HEK293 (cell line): ENCODE measurements at regions not wholly inside any gene's neighbourhood (a gene's known extent, or its start where the extent isn't known, plus 50 kb on each side); places are given as distances from the start of the nearest gene placed in this dataset.

ENCODE experiments used
- CTCF ChIA-PET: fragments of 350-600 bp; formaldehyde crosslinking; extraction: SDS; loops from one replicate; lab custom pipeline; 2021; ENCODE audit warnings: antibody characterized with exemption; lab: Yijun Ruan, JAX
- POLR2A ChIA-PET: fragments of 300-600 bp; formaldehyde crosslinking; extraction: SDS; loops from one replicate; lab custom pipeline; 2020; ENCODE audit warnings: antibody characterized with exemption, inconsistent platforms; lab: Yijun Ruan, JAX
- H3K27ac ChIP-seq: fragments of 200-500 bp; sonication (Bioruptor generic); 2 replicates; pipeline ENCODE4 v1.5.1; 2014; ENCODE audit warnings: low read depth, low read length, control low read depth, inconsistent platforms; ENCODE audit errors: extremely low read depth
- H3K36me3 ChIP-seq, 2 experiments: fragments of 200-500 bp in 1 of 2; sonication (Bioruptor generic) in 1 of 2; 1 replicate in 1 of 2; 2 replicates in 1 of 2; pipeline ENCODE4 v1.5.1; 2014 to 2017; ENCODE audit warnings: inconsistent platforms in 2 of 2, low read length in 2 of 2; ENCODE audit not compliant: control insufficient read depth in 2 of 2, insufficient read depth in 1 of 2
- H3K4me1 ChIP-seq: fragments of 200-500 bp; sonication (Bioruptor generic); 2 replicates; pipeline ENCODE4 v1.5.1; 2014; ENCODE audit warnings: mild to moderate bottlenecking, low read length, inconsistent platforms; ENCODE audit not compliant: control insufficient read depth, insufficient read depth
- H3K4me3 ChIP-seq: 2 replicates; pipeline ENCODE4 v1.5.1; 2011; ENCODE audit warnings: low read depth, mild to moderate bottlenecking, control low read depth, low read length, moderate library complexity
- H3K9me3 ChIP-seq: fragments of 200-500 bp; sonication (Bioruptor generic); 2 replicates; pipeline ENCODE4 v1.5.1; 2014; ENCODE audit warnings: low read depth, low read length, inconsistent platforms; ENCODE audit not compliant: control insufficient read depth, insufficient read depth
- HOXA7 ChIP-seq: sonication (generic); formaldehyde crosslinking; IDR thresholded peaks from 2 replicates; pipeline ENCODE4 v1.8.1; 2022; ENCODE audit warnings: missing genetic modification reagents, borderline replicate concordance
- KLF7 ChIP-seq: fragments of 450-650 bp; formaldehyde crosslinking; IDR thresholded peaks from 2 replicates; pipeline ENCODE4 v1.5.1; 2016; ENCODE audit warnings: missing biosample characterization, missing genetic modification characterization, borderline replicate concordance
- MZF1 ChIP-seq: fragments of 450-650 bp; formaldehyde crosslinking; IDR thresholded peaks from 2 replicates; pipeline ENCODE4 v1.5.1; 2017; ENCODE audit warnings: missing biosample characterization, missing genetic modification characterization, borderline replicate concordance
- YY2 ChIP-seq: fragments of 450-650 bp; formaldehyde crosslinking; IDR thresholded peaks from 2 replicates; pipeline ENCODE4 v1.5.1; 2016; ENCODE audit warnings: missing biosample characterization, missing genetic modification characterization
- ZBTB10 ChIP-seq: fragments of 450-650 bp; formaldehyde crosslinking; IDR thresholded peaks from 2 replicates; pipeline ENCODE4 v1.5.1; 2016; ENCODE audit warnings: missing biosample characterization, missing genetic modification characterization
- ZBTB7A ChIP-seq: fragments of 450-650 bp; formaldehyde crosslinking; IDR thresholded peaks from 2 replicates; pipeline ENCODE4 v1.5.1; 2016; ENCODE audit warnings: low read depth, missing biosample characterization, missing genetic modification characterization
- ZIC2 ChIP-seq: fragments of 450-650 bp; formaldehyde crosslinking; IDR thresholded peaks from 2 replicates; pipeline ENCODE4 v1.5.1; 2016; ENCODE audit warnings: missing biosample characterization, missing genetic modification characterization
- ZNF133 ChIP-seq: fragments of 450-650 bp; formaldehyde crosslinking; IDR thresholded peaks from 2 replicates; pipeline ENCODE4 v1.5.1; 2016; ENCODE audit warnings: missing biosample characterization, missing genetic modification characterization
- ZNF175 ChIP-seq: fragments of 450-650 bp; formaldehyde crosslinking; IDR thresholded peaks from 2 replicates; pipeline ENCODE4 v1.5.1; 2016; ENCODE audit warnings: missing biosample characterization, missing genetic modification characterization
- ZNF398 ChIP-seq: fragments of 450-650 bp; formaldehyde crosslinking; IDR thresholded peaks from 2 replicates; pipeline ENCODE4 v1.5.1; 2017; ENCODE audit warnings: missing biosample characterization, missing genetic modification characterization
- ZNF423 ChIP-seq: fragments of 450-650 bp; formaldehyde crosslinking; IDR thresholded peaks from 2 replicates; pipeline ENCODE4 v1.5.1; 2016; ENCODE audit warnings: missing biosample characterization, missing genetic modification characterization
- ZNF529 ChIP-seq: fragments of 450-650 bp; formaldehyde crosslinking; IDR thresholded peaks from 2 replicates; pipeline ENCODE4 v1.5.1; 2017; ENCODE audit warnings: missing genetic modification characterization, missing biosample characterization; ENCODE audit not compliant: insufficient replicate concordance
- ZNF548 ChIP-seq: fragments of 450-650 bp; formaldehyde crosslinking; IDR thresholded peaks from 2 replicates; pipeline ENCODE4 v1.5.1; 2016; ENCODE audit warnings: missing biosample characterization, missing genetic modification characterization
- ZNF571 ChIP-seq: fragments of 450-650 bp; formaldehyde crosslinking; IDR thresholded peaks from 2 replicates; pipeline ENCODE4 v1.5.0; 2017; ENCODE audit warnings: missing biosample characterization, missing genetic modification characterization
- ZNF645 ChIP-seq: fragments of 450-650 bp; formaldehyde crosslinking; IDR thresholded peaks from 2 replicates; pipeline ENCODE4; 2016; ENCODE audit warnings: missing biosample characterization, missing genetic modification characterization
- ZNF664 ChIP-seq: fragments of 450-650 bp; formaldehyde crosslinking; IDR thresholded peaks from 2 replicates; pipeline ENCODE4 v1.5.1; 2016; ENCODE audit warnings: missing biosample characterization, missing genetic modification characterization
- ZNF76 ChIP-seq: fragments of 450-650 bp; formaldehyde crosslinking; IDR thresholded peaks from 2 replicates; pipeline ENCODE4; 2016; ENCODE audit warnings: low read depth, missing biosample characterization, missing genetic modification characterization, borderline replicate concordance
- ZNF792 ChIP-seq: fragments of 450-650 bp; formaldehyde crosslinking; IDR thresholded peaks from 2 replicates; pipeline ENCODE4 v1.5.1; 2016; ENCODE audit warnings: missing biosample characterization, missing genetic modification characterization
- ZNF843 ChIP-seq: fragments of 450-650 bp; formaldehyde crosslinking; IDR thresholded peaks from 2 replicates; pipeline ENCODE4 v1.5.1; 2016; ENCODE audit warnings: missing biosample characterization, missing genetic modification characterization
- TF ChIP-seq, protein P1 (sequence below): fragments of 450-650 bp; formaldehyde crosslinking; IDR thresholded peaks from 2 replicates; pipeline ENCODE4 v1.5.1; 2017; ENCODE audit warnings: missing biosample characterization, missing genetic modification characterization
- TF ChIP-seq, protein P2 (sequence below): fragments of 450-650 bp; formaldehyde crosslinking; IDR thresholded peaks from 2 replicates; pipeline ENCODE4 v1.5.1; 2016; ENCODE audit warnings: missing biosample characterization, missing genetic modification characterization, low read depth
- TF ChIP-seq, protein P3 (sequence below): fragments of 450-650 bp; formaldehyde crosslinking; IDR thresholded peaks from 2 replicates; pipeline ENCODE4 v1.5.1; 2016; ENCODE audit warnings: missing biosample characterization, missing genetic modification characterization

GRCh38 chr6:94088870-94089269 is 669.5 kb upstream of the EPHA7 start (continued):
- TF ChIP-seq ZNF76 (tag by site-specific recombination): no peak
- TF ChIP-seq, all 188 proteins: peak for 0

DNA sequence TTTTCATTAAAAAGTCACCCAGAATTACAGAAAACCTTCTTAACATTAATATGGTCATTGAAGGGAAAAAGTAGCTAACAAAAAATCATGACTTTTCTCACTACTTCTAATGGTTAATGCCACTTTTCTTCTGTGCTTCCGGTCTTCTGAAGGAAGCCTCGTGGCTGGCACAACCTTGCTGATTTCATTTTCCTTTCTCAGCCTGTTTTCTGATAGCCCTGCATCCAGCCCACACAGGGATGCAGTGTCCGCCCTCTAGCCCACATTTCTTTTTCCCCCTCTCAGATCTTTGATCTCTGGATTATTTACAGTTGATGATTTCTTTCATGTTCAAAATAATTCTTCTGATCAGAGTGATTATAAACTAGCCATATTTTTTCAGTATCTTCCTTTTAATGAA is 655.4 kb upstream of the EPHA7 start:
- ChIA-PET POLR2A (no interaction called here), CTCF (no interaction called here)
- Histone ChIP-seq H3K27ac (no peak overlapping the region), H3K36me3 (no peaks in the 10 kb centered on the region), H3K4me1 (no peaks in the 10 kb centered on the region)
- TF ChIP-seq ZNF571 (tag by site-specific recombination): no peak
- TF ChIP-seq ZNF133 (tag by site-specific recombination): no peak
- no peak for TF ChIP-seq ZNF398
- no peak for TF ChIP-seq ZNF664 (tag by site-specific recombination)
- TF ChIP-seq ZNF645: no peak
- TF ChIP-seq, protein P1, sequence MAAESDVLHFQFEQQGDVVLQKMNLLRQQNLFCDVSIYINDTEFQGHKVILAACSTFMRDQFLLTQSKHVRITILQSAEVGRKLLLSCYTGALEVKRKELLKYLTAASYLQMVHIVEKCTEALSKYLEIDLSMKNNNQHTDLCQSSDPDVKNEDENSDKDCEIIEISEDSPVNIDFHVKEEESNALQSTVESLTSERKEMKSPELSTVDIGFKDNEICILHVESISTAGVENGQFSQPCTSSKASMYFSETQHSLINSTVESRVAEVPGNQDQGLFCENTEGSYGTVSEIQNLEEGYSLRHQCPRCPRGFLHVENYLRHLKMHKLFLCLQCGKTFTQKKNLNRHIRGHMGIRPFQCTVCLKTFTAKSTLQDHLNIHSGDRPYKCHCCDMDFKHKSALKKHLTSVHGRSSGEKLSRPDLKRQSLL (tag by site-specific recombination): no peak
- no peak for TF ChIP-seq ZNF843 (tag by site-specific recombination)
- TF ChIP-seq, protein P2, sequence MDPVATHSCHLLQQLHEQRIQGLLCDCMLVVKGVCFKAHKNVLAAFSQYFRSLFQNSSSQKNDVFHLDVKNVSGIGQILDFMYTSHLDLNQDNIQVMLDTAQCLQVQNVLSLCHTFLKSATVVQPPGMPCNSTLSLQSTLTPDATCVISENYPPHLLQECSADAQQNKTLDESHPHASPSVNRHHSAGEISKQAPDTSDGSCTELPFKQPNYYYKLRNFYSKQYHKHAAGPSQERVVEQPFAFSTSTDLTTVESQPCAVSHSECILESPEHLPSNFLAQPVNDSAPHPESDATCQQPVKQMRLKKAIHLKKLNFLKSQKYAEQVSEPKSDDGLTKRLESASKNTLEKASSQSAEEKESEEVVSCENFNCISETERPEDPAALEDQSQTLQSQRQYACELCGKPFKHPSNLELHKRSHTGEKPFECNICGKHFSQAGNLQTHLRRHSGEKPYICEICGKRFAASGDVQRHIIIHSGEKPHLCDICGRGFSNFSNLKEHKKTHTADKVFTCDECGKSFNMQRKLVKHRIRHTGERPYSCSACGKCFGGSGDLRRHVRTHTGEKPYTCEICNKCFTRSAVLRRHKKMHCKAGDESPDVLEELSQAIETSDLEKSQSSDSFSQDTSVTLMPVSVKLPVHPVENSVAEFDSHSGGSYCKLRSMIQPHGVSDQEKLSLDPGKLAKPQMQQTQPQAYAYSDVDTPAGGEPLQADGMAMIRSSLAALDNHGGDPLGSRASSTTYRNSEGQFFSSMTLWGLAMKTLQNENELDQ (tag by site-specific recombination): no peak
- no peak for TF ChIP-seq ZBTB10 (tag by site-specific recombination)
- TF ChIP-seq HOXA7 (CRISPR knock-in tag): no peak
- no peak for TF ChIP-seq YY2 (tag by site-specific recombination)
- TF ChIP-seq ZNF792: no peak
- no peak for TF ChIP-seq ZNF423 (tag by site-specific recombination)
- no peak for TF ChIP-seq ZNF548 (tag by site-specific recombination)
- TF ChIP-seq, all 188 proteins: peak for 0
- Histone ChIP-seq H3K4me3 (no peak overlapping the region), H3K9me3 (no peaks in the 10 kb centered on the region)

- H3K27ac ChIP-seq: no peak overlapping the region
- ChIA-PET CTCF (no interaction called here), POLR2A (no interaction called here)
- H3K36me3 ChIP-seq: no peaks in the 10 kb centered on the region
- H3K9me3 ChIP-seq: no peaks in the 10 kb centered on the region
- H3K4me1 ChIP-seq: no peaks in the 10 kb centered on the region
- no peak overlapping the region for H3K4me3 ChIP-seq
- TF ChIP-seq, protein P3, sequence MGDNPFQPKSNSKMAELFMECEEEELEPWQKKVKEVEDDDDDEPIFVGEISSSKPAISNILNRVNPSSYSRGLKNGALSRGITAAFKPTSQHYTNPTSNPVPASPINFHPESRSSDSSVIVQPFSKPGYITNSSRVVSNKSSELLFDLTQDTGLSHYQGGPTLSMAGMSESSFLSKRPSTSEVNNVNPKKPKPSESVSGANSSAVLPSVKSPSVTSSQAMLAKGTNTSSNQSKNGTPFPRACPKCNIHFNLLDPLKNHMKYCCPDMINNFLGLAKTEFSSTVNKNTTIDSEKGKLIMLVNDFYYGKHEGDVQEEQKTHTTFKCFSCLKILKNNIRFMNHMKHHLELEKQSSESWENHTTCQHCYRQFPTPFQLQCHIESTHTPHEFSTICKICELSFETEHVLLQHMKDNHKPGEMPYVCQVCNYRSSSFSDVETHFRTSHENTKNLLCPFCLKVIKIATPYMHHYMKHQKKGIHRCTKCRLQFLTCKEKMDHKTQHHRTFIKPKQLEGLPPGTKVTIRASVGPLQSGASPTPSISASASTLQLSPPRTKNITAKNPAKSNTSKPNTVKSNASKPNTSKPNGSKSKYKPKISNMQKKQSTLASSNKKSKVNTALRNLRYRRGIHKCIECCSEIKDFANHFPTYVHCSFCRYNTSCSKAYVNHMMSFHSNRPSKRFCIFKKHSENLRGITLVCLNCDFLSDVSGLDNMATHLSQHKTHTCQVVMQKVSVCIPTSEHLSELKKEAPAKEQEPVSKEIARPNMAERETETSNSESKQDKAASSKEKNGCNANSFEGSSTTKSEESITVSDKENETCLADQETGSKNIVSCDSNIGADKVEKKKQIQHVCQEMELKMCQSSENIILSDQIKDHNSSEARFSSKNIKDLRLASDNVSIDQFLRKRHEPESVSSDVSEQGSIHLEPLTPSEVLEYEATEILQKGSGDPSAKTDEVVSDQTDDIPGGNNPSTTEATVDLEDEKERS (tag by site-specific recombination): no peak
- TF ChIP-seq ZNF529 (tag by site-specific recombination): no peak
- TF ChIP-seq ZBTB7A (tag by site-specific recombination): no peak
- no peak for TF ChIP-seq ZNF175
- no peak for TF ChIP-seq KLF7 (tag by site-specific recombination)
- no peak for TF ChIP-seq ZIC2
- no peak for TF ChIP-seq MZF1 (tag by site-specific recombination)
Observed at GRCh38 chr6:94071835-94072234, 652.5 kb upstream of the EPHA7 start.
